ENCODE measurements at regions not wholly inside any gene's neighbourhood (a gene's known extent, or its start where the extent isn't known, plus 50 kb on each side); places are given as distances from the start of the nearest gene placed in this dataset.

DNA sequence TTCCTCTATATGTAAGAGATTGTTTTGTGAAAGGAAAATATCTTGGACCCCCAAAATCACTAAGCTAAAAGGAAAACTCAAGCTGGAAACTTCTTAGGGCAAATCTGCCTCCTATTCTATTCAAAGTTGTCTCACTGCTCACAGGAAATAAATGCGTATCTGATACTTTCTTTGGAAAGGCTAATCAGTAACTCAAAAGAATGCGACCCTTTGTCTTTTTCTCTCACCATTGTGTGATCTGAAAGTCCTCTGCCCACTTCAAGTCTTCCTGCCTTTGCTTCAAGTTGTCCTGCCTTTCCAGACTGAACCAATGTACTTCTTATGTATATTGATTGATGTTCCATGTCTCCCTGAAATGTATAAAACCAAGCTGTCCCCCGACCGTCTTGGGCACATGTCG, 157.3 kb downstream of the KIF2B start:
- in situ Hi-C loops (cut with MboI; ENCODE audit: low pct_unique_long_range_greater_than_20kb, low sequenced_read_pairs): no loop called here
- no peak for DNase-seq

DNA sequence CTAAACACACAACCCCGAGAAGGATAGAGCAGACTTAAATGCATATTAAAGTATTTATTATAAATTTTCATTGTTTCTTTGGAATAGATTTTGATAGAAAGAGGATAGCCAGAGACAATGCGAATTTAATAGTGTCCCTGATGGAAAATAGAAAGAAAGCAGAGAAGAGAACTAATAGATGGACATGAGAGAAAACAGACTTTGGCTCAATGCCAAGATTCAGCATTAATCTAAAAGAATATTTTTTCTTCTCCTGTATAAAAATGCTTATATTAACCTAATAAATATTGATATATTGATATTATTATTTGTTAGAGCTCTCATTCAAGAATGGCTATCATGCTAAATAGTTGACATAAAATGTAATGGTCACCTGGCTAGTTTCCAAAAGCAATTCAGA, 173.4 kb downstream of the KIF2B start:
- in situ Hi-C loops (cut with MboI; ENCODE audit: low pct_unique_long_range_greater_than_20kb, low sequenced_read_pairs): no loop called here
- no peak for DNase-seq

DNA sequence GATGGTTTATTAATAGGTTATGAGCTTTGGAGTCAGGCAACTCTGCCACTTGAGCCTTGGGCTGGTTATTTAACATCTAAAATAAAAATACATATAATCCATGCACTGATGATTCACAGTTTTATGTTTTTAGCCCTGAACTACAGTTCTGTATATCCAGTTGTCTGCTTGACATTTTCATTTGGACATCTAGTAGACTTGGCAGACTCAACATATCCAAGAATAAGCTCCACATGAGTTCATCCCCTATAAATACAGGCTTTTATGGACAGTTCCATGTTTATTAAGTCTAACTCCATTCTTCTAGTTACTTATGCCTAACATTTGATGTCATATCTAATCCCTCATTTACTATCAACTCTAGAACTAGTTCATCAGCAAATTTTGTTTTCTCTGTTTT, 174.2 kb downstream of the KIF2B start:
- DNase-seq: no peak
- in situ Hi-C loops (cut with MboI; ENCODE audit: low pct_unique_long_range_greater_than_20kb, low sequenced_read_pairs): no loop called here

DNA sequence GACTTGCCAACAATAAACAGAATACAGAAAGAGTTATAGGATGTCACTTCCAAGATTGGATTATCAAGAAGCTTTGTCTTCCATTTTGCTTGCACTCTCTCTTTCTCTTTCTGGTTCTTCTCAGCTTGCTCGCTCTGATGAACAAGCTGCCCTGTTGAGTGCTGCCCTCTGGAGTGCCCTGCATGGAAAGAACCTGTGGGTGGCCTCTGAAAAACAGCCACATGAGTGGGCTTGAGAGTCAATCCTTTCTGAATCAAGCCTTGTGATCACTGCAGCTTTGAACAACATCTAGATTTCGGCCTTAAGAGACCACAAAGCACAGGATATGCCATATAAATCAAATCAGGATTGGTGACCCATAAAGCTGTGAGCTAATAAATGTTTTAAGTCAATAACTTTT, 185.1 kb downstream of the KIF2B start:
- DNase-seq: no peak
- in situ Hi-C loops (cut with MboI; ENCODE audit: low pct_unique_long_range_greater_than_20kb, low sequenced_read_pairs): no loop called here

DNA sequence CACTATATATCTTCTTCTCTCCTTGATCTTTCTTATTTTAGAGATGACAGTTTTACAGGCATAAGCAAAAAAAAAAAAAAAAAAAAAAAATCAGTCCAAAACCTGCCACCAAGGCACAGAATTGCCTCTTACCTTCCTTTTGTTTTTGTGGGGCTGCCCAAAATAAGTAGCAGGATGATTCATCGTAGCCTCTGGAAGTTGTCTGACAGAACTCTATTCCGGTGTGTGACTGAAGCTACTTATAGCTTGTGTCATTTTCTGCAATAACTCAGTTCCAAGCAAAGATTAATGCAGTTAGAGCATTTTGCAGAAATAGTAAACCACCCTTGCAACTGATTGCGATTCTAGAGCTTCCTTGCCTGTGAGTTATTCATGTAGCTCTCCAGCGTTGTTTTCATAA, 186.8 kb downstream of the KIF2B start:
- no peak for DNase-seq

DNA sequence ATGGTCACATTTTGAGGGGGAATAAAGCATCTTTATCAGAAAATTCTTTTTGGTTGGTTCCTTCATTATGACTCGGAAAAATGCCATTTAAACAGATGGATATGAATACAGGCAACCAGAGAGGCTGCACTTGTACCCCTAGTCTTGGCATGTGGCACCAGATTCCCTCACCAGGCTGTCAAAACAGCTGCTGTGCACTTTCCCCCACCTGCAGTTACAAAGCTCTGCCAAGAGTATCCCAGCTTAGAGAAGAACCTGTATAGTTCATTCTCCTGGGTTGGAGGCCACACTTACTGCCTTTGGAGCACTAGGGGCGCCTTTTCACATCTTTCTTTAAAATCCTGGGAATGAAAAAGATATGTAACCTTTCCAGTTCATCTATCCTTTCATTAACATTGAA, 190.3 kb downstream of the KIF2B start:
- in situ Hi-C loops (cut with MboI; ENCODE audit: low pct_unique_long_range_greater_than_20kb, low sequenced_read_pairs): no loop called here
- DNase-seq: no peak

More for the DNA sequence above, 186.8 kb downstream of the KIF2B start:
- in situ Hi-C loops (cut with MboI; ENCODE audit: low pct_unique_long_range_greater_than_20kb, low sequenced_read_pairs): no loop called here

DNA sequence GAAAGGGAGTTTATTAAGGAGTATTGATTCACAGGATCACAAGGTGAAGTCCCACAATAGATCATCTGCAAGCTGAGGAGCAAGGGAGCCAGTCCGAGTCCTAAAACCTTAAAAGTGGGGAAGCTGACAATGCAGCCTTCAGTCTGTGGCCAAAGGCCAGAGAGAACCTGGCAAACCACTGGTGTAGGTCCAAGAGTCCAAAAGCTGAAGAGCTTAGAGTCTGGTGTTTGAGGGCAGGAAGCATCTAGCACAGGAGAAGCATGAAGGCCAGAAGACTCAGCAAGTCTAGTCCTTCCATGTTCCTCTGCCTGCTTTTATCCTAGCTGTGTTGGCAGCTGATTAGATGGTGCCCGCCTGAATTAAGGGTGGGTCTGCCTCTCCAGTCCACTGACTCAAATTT, 193.0 kb downstream of the KIF2B start:
- in situ Hi-C loops (cut with MboI; ENCODE audit: low pct_unique_long_range_greater_than_20kb, low sequenced_read_pairs): no loop called here
- DNase-seq: no peak

DNA sequence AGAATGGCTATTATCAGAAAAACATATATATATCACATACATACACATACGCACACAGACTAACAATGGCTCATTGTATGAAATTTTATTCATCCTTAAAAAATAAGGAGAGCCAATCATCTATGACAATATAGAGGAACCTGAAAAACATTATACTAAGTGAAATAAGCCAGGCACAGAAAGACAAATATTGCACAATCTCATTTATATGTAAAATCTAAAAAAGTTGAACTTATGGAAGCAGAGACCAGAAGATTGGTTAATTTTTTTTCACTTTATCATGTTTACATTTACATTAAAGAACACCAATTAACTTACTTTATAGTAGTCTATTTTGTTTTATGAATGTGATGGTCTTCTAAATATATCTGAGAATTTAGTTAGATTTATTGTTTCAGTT, 198.7 kb downstream of the KIF2B start:
- DNase-seq: no peak
- in situ Hi-C loops (cut with MboI; ENCODE audit: low pct_unique_long_range_greater_than_20kb, low sequenced_read_pairs): no loop called here

DNA sequence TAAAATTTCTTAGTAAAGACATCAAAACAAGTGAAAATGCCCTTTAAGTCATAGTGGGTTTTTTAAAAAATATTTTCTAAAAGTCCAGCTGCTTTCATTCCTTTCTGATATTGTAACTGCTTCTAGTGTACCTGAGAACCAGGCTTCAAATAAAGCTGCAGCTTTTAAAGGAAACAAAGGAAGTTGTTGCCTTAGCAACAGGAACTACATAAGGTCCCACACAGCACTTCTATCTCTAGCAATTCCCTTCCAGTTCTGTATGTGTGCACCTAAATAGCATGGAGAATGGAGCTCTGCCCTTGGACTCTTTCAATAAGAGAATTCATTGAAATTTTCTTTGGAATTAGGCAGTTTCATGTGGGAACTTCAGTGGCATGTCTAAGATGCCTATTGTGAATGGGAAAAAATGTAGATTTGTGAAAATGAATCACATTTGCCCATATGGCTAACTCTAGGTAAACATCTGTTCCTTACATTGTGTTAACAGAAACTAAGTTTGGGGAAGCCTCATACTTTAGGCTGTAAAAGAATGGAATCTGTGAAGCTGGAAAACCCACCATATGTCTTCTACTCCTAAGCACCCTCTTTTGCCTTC, 206.4 kb downstream of the KIF2B start:
- in situ Hi-C loops (cut with MboI; ENCODE audit: low pct_unique_long_range_greater_than_20kb, low sequenced_read_pairs): no loop called here
- DNase-seq: no peak

DNA sequence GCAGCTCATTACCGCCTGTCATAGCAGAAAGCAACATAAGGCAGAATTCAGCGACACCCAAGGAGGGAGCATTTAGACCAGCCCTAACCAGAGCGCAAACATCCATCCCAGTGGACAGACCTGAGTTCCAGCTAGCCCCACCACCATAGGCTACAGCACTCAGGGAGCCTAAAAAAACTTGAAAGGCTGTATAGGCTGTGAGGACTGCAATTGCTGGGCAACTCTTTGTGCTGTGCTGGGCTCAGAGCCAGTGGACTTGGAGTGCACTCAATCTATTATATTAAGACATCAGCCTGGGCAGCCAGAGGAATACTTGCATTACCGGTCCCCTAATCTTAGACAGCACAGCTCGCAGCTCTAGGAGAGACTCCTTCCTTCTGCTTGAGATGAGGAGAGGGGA, 207.3 kb downstream of the KIF2B start:
- in situ Hi-C loops (cut with MboI; ENCODE audit: low pct_unique_long_range_greater_than_20kb, low sequenced_read_pairs): no loop called here
- no peak for DNase-seq

DNA sequence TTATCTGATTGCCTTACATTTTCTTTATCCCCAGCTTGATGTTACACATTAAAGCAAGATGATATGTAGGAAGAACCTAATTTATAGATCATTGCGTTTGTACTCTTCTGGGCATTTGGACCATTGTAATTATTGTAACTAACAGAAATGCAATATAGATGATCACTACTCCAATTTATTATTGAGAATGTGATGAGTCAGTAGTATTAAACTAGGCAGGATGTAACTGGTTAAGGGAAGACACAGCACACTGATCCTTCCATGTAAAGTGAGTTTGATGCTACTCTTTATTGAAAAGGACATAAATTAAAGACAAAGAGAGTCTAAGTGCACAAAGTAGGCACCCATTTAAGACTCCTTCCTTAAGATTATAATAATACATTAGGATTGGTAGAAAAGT, 223.8 kb downstream of the KIF2B start:
- no peak for DNase-seq
- in situ Hi-C loops (cut with MboI; ENCODE audit: low pct_unique_long_range_greater_than_20kb, low sequenced_read_pairs): no loop called here

DNA sequence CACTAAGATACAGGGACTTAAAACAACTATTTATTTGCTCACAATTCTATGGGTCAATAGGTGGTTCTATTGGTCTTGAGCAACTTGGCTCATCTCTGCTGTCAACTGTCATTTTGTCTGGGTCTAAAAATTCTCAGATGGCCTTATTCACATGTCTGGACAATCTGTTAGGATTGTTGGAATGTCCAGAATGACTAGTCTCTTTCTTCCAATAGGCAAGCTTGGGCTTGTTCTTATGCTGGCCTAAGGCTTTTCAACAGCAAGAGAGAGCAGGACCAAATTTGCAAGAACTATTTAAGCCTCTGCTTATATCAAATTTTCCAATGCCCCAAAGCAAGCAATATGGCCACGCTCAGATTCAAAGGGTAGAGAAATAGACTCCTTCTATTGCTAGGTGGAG, 240.9 kb downstream of the KIF2B start:
- in situ Hi-C loops (cut with MboI; ENCODE audit: low pct_unique_long_range_greater_than_20kb, low sequenced_read_pairs): no loop called here
- DNase-seq: no peak

DNA sequence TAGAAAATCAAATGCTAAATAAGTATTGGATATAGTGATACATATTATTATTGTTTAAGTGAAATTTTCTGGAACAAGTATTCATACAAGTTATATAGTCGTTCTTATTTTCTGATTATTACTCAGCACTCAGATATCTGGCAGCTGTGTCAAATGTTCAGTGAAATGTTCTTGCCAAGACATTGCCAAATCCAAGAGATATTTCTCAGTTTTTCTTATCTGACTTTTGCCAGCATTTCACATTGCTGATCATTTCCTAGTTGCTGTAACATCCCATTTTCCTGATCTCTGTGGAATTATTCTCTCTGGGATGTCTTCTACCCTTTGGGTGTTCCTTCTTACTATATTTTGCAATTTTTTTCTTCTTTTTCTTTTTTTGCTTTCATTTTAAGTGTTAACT, 262.3 kb downstream of the KIF2B start:
- in situ Hi-C loops (cut with MboI; ENCODE audit: low pct_unique_long_range_greater_than_20kb, low sequenced_read_pairs): no loop called here
- no peak for DNase-seq

DNA sequence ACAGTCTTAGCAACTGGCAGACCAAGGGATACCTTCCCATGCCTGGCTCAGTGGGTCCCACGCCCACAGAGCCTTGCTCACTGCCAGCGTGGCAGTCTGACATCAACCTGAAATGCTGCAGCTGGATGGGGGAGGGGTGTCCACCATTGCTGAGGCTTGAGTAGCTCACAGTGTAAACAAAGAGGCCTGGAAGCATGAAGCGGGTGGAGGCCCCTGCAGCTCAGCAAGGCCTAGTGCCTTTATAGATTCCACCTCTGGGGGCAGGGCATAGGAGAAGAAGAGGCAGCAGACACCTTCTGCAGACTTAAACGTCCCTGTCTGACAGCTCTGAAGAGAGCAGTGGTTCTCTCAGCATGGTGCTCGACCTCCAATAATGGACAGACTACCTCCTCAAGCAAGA, 263.2 kb downstream of the KIF2B start:
- in situ Hi-C loops (cut with MboI; ENCODE audit: low pct_unique_long_range_greater_than_20kb, low sequenced_read_pairs): no loop called here
- no peak for DNase-seq

DNA sequence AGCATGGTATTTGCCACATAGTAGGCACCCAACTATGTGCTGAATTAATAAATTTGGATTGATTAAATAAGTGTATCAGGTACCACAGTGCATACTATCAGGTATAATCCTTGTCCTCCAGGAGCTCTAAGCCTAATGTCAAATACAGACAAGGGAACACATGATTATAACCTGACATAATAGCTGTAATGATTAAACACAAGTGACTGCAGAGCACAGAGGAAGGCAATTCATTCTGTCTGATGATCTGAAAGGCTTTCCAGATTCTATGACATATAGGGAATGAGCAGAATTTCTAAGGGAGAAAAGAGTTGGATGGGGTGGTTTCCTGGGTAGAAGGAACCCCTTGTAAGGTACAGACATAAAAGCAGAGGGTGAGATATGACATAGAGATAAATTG, 273.5 kb downstream of the KIF2B start:
- DNase-seq: no peak
- in situ Hi-C loops (cut with MboI; ENCODE audit: low pct_unique_long_range_greater_than_20kb, low sequenced_read_pairs): no loop called here

DNA sequence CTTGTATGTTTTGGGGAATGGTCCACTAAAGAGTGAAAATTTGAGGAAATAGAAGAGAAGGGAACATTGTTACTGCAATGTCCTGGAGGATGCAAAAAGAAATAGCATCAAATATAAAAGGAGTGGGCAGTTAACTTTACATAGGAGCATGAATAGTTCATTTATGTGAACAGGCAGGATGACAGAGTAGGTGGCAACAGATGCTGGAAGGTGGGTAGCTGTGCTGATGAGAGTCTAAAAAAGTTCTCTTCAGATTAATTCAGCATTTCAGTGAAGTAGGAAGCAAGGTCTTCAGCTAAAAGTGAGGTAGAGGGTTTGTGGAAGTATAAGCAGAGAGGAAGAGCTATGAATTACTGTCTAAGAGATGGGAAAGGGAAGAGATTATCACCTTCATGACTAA, 276.5 kb downstream of the KIF2B start:
- in situ Hi-C loops (cut with MboI; ENCODE audit: low pct_unique_long_range_greater_than_20kb, low sequenced_read_pairs): no loop called here

DNA sequence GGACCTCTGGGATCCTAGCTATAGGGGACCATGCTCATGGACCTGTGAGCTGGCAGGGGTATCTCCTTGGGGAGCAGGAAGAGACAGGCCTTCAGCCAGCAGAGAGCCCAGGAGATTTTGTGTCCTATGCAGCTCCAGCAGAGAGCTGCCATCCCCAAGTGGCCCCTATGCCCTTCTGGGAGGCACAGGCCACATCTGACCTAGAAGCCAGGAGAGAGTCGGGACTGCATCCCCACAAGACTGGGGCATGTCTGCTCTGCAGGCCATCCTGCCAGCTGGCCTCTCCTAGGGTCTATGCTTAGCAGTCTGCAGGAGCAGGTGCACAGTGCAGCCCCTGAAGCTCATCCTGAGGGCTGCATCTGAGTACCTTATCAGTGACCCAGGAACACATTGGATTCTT, 279.5 kb downstream of the KIF2B start:
- DNase-seq: no peak
- in situ Hi-C loops (cut with MboI; ENCODE audit: low pct_unique_long_range_greater_than_20kb, low sequenced_read_pairs): no loop called here

More for the DNA sequence above, 276.5 kb downstream of the KIF2B start:
- no peak for DNase-seq

DNA sequence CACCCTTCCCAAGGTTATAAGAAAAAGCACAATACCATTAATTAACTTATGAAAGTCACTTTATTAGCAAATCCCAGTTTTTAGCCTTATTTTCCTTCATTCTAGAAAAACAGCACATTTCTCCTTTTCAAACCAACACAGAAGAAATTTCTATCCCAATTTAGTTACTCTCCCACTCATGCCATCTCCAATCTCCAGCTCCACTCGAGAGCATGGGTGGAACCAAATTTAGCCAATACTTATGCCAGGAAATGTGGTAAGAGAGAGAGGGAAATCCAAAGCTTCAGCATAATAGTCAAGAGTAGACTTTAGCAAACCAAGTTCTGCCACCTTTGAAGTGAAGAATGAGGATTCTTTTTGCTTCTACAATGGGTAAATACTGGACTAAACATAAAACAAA, 288.8 kb downstream of the KIF2B start:
- in situ Hi-C loops (cut with MboI; ENCODE audit: low pct_unique_long_range_greater_than_20kb, low sequenced_read_pairs): no loop called here
- no peak for DNase-seq

DNA sequence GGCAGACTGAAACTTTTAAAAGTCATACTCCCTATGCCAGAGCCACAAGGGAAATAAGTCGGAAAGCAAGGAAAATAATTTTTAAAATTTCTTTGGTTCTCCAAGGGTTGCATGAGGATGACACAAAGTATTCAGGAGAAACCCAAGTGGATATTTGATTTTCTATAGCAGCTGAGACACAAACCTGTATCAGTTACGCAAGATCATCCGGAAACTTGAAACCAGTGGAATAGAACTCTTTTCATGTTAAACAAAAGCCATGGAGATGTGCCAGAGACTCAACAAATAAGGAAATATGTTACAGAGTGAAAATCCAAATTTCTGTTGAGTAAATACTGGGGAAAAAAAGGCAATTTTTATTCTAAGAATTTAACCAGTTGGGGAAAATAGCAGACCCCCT, 294.7 kb downstream of the KIF2B start:
- no peak for DNase-seq
- in situ Hi-C loops (cut with MboI; ENCODE audit: low pct_unique_long_range_greater_than_20kb, low sequenced_read_pairs): no loop called here

DNA sequence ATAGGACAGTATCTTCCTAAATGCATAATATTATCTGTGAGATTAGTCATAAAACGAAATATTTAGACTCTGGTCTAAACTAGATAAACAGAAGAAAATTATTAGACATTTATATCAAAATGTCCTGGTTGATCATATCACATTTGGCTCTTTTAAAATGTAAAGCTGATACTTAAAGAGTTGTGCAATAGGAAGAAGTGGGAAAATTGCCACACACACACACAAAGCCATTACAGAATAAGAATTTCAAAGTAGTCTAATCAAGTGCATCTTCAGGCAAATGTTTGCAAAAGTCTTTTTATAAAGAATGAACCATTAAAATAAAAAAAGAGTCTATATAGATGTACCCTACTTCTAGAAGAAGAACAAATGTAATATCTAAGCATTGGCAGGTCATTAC, 301.7 kb downstream of the KIF2B start:
- no peak for DNase-seq
- in situ Hi-C loops (cut with MboI; ENCODE audit: low pct_unique_long_range_greater_than_20kb, low sequenced_read_pairs): no loop called here

DNA sequence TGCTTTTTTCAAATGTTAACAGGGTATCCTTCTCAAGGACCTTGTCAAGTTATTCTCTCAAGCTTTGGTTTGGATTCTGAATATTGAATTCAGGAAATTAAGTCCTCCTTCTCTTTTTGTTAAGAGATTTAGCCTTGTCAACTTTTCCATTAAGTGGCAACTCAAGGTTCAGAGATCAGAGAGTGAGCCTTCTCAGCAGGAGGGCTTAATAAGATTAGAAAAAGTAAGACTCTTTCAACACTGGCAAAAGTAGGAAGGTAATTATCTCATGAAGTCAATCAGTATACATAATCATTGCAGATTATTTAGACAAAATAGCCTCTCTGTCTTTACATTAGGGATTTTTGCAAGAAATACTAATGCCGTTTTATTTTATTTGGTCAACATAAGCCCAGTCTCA, 330.7 kb downstream of the KIF2B start:
- in situ Hi-C loops (cut with MboI; ENCODE audit: low pct_unique_long_range_greater_than_20kb, low sequenced_read_pairs): no loop called here

DNA sequence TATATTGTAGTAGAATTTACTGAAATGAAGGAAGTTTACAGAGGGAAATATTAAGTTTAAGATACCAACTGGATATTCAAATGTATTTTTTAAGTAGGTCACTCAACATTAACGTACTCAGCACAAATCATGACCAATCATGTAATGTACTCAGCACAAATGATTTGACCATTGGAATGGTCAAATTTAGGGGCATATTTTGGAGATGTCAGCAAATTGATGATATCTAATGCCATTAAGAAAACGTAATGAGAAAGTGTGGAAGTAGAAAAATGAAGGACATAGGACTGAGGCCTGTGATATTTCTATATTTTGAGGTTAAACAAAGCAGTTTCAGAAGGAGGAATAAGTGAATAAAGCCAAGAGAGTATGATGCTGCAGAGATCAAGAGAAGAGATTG, 334.8 kb downstream of the KIF2B start:
- in situ Hi-C loops (cut with MboI; ENCODE audit: low pct_unique_long_range_greater_than_20kb, low sequenced_read_pairs): no loop called here
- DNase-seq: no peak

More for the DNA sequence above, 330.7 kb downstream of the KIF2B start:
- DNase-seq: no peak
